NOMO-1 (cell line): ENCODE measurements at regions not wholly inside any gene's neighbourhood (a gene's known extent, or its start where the extent isn't known, plus 50 kb on each side); places are given as distances from the start of the nearest gene placed in this dataset.
"Not testable (repeated sequence)": the region's sequence is repeated elsewhere in the genome, so short reads cannot be mapped to it uniquely, and the experiment has no call there.

Source experiments
- DNase-seq, 2 experiments: peaks; one replicate each; lab custom pipeline; 2025; ENCODE audit not compliant: unreplicated experiment in 2 of 2; lab: John Stamatoyannopoulos, UW

- DNase-seq, result no peak
Observed at GRCh38 chr6:14216946-14217684, 99.5 kb downstream of the CD83 start.

GRCh38 chr6:14217728-14218518, 100.4 kb downstream of the CD83 start:
- DNase-seq, result no peak

- DNase-seq, result no peak
Observed at GRCh38 chr6:14218519-14218800, 100.9 kb downstream of the CD83 start.

- no peak for DNase-seq
Observed at GRCh38 chr6:14221564-14222279, 104.2 kb downstream of the CD83 start.

DNA sequence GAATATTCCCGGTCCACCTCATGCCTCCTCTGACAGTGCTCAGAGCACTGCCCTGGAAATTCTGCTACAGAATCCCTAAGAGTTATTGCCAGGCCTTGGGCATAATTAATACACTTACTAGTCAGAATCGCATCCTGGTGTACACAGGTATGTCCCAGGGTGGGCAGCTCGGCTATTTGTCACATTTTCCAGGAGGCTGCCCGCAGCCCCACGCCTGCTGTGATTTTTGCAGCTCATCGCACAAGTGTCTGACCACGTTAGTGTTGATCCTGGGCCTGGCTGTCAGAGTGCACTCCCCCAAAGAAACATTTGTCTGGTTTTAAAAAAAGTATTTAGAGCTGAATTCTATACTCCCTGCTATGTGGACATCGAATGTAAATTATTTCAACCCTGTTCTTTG, 105.4 kb downstream of the CD83 start:
- no peak for DNase-seq

DNA sequence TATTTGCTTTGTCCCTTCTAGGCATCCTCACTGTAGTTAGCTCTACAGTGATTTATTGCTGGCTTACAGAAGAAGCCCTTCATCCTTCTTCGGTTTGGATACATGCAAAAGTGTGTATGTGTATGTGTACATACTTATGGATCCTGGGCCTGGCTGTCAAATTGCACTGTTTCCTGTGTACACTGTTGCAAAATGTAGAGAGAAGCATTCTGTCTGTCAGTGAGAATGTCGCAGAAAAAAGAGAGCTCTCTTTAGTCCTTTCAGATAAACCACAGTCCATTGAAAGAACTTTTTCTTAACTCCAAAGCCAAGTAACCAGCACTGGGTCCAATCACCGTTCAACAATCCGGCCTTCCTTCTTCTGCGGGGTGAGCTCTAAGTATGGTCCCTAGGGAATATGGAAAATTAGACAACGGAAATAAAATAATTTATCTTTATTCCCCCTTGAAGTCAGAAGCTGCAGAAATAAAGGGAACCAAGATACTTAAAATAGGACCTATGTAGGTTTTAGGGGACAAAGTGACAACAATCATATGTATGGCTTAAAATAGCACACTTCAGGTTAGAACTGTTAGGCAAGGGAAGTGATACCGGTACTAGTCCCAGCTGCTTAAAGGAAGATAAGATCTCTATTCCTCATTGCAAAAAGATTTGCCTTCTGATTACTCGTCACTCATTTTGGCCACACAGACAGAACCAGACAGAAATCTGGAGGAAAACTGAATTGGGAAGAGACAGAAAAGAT, 107.0 kb downstream of the CD83 start:
- peak; percentile 45 to 83 for DNase-seq

DNA sequence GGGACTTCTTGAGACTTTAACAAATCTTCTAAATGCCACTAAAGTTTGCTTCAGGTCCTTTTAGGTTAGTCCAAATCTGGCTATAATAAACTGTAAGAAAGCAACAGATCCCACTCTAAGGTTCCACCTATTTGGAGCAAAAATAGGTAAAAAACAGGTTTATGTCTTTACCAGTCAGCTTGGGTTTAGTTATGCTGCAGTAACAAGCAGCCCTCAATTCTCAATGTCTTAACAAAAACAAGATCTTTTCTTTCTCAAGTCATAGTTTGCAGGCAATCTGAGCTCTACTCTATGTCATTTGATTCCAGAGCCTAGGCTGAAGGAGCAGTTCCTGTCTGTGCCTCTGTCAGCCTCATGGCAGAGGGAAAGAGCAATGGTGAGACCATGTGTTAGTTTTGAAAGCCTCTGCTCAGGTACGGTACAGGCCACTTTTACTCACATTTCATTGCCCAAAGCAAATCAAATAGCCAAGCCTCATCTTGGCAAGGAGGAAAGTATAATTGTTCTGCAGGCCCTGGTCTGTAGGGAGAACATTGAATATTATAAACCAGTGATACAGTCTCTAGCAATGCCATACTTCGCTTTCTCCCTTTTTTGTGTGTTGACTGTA, 108.6 kb downstream of the CD83 start:
- no peak for DNase-seq

DNA sequence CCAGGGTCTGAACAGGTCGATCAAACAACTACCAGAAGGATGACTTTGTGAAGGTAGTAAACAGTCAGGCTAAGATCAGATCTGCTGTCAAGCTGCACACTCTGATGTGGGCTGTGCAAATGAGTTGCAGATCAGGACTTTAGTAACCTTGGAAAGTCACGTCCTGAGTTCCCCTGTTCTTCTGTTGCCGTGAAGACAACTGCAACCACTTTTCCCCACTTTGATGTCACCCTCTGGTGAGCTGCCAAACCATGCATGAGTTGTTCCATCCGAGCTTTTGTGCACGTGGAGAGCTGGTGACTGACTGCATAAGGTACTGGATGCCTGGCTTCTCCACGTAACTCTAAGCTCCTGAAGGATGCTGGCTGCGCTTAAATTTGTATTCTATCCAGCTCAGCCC, 111.0 kb downstream of the CD83 start:
- DNase-seq, result no peak

- no peak for DNase-seq
Observed at GRCh38 chr6:14231071-14231483, 113.5 kb downstream of the CD83 start.

GRCh38 chr6:14231501-14232280, 114.1 kb downstream of the CD83 start:
- no peak for DNase-seq

DNA sequence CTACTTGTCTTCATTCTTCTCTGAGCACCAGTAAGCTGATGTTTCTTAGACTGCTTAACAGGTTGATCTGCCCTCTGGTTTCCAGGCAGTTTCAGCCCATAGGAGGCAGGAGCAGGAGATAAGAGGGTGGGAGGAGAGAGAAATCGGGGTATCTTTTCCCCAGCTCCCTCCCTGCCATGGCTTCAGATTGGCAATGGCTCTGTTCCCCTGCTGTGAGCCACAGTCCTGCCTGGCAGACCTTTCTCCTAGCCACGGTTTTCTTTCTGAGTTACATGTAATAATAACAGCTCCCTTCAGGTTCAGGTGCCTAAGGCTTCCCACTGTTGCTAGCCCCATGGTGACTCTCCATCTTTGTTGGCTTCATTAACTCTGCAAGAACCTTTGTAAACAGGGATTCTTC, 115.3 kb downstream of the CD83 start:
- DNase-seq, result no peak

GRCh38 chr6:14235653-14236356, 118.2 kb downstream of the CD83 start:
- DNase-seq, result no peak

- no peak for DNase-seq
Observed at GRCh38 chr6:14239097-14239496, 121.5 kb downstream of the CD83 start.

- peak in 1 of 2 experiments; percentile 11 for DNase-seq
Observed at GRCh38 chr6:14240411-14241166, 123.0 kb downstream of the CD83 start.

- no peak for DNase-seq
Observed at GRCh38 chr6:14241255-14242070, 123.9 kb downstream of the CD83 start.

DNA sequence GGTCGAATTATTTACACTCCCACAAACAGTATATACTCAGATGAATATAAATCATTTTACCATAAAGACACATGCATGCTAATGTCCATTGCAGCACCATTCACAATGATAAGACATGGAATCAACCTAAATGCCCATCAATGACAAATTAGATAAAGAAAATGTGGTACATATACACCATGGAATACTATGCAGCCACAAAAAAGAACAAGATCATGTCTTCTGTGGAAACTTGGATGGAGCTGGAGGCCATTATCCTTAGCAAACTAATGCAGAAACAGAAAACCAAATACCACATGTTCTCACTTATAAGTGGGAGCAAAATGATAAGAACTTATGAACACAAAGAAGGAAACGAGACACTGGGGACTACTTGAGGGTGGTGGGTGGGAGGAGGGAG, 125.3 kb downstream of the CD83 start:
- DNase-seq, result not testable (repeated sequence)

GRCh38 chr6:14243597-14243996, 126.0 kb downstream of the CD83 start:
- no peak for DNase-seq

- no peak for DNase-seq
Observed at GRCh38 chr6:14246876-14247275, 129.3 kb downstream of the CD83 start.
